ENCODE measurements at regions not wholly inside any gene's neighbourhood (a gene's known extent, or its start where the extent isn't known, plus 50 kb on each side); places are given as distances from the start of the nearest gene placed in this dataset.
A peak's percentile ranks its signal among the peaks of the same experiment; 100 is the strongest.

DNA sequence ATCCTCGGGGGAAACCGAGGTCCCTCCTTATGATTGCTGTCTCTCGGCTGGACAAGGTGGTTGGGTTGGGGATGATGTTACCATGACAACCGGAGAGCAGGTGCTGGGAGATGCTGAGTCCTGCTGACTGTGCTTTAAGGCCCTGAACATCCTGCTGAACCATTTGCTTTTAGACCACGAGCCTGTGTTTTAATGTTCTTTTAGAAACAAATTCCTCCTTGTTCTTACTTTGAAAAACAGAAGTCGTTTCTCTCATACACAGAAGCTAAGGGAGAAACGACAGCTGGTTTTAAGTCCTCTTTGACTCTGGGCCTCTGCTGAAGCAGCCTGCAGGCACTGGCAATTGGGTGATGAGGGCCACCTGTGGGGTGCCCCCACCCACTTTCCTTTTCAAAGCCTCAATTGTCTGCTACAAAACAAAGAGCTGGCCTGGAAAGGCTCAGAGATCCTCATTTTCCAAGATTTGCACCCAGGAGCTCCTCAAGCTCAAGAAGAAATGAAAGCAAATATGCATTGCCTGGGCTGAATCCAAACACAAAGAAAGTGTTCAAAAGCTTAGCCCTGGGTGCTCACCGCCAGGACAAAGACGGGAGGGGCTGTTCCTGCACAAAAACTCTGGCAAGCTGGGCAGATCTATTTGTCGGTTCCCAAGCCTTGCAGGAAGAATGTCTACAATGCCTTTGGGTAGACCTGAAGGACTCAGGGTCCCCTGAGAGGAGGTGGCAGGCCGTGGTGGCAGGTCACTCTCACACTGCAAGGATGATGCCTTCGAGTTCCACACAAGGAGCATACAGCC, 90.0 kb upstream of the CLMN start:
- Histone ChIP-seq H3K27me3 (no peaks in the 10 kb centered on the region), H3K9me3 (no peaks in the 10 kb centered on the region), H3K4me1 (peaks cover 8 to 36% (median 17%) of the 10 kb centered on the region in 4 donors), H3K27ac (peak overlapping the region; percentile 63 to 90 (median 79)), H3K36me3 (peaks cover 0 to 36% (median 0%) of the 10 kb centered on the region in 3 donors), H3K4me3 (no peak overlapping the region)
- DNase-seq (ENCODE audit: low spot score in 2 of 2): no peak
- TF ChIP-seq POLR2A (IDR thresholded peaks at IDR 0.05) (no peak), EP300 (IDR thresholded peaks at IDR 0.05) (no peak)
- TF ChIP-seq, protein P1, sequence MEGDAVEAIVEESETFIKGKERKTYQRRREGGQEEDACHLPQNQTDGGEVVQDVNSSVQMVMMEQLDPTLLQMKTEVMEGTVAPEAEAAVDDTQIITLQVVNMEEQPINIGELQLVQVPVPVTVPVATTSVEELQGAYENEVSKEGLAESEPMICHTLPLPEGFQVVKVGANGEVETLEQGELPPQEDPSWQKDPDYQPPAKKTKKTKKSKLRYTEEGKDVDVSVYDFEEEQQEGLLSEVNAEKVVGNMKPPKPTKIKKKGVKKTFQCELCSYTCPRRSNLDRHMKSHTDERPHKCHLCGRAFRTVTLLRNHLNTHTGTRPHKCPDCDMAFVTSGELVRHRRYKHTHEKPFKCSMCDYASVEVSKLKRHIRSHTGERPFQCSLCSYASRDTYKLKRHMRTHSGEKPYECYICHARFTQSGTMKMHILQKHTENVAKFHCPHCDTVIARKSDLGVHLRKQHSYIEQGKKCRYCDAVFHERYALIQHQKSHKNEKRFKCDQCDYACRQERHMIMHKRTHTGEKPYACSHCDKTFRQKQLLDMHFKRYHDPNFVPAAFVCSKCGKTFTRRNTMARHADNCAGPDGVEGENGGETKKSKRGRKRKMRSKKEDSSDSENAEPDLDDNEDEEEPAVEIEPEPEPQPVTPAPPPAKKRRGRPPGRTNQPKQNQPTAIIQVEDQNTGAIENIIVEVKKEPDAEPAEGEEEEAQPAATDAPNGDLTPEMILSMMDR (IDR thresholded peaks at IDR 0.05): no peak
- WGBS, 2 donors: 47 to 57% methylated on average over 12 of the region's 12 CpGs

DNA sequence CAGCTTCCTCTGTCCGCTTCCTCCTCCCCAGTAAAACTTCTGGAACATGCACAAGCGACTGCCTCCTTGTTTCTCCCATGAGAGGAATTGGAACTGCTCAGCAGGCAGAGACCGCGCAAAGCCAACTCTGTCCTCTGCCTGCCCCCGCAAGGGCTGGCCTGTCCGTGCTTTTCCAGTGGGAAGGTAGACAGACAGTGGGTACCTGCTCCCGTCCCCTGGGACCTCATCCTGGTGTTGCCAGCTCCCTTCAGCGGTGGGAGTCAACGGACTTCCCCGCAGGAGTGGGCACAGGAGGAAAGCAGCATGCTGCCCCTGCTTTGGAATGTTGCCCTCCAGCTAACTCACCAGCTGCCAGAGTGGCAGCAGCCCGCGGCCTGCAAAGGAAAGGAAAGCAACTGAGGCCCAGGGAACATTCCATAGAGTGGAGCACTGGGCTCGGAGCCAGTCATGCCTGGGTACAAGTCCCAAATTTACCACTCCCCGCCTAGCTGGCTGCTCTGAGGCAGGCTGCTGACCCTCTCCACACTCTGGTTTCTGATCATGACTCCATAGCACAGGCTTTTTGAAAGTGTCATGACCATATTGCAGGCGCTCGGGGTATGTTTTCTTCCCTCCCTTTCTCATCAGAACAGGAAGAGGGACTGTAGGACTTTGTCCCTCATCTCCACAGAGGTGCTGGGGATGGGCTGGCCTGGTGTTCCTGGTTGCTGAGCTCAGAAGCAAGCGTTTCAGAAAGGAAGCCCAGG, 89.2 kb upstream of the CLMN start:
- Histone ChIP-seq H3K4me1 (peaks cover 8 to 36% (median 17%) of the 10 kb centered on the region in 4 donors), H3K4me3 (no peak overlapping the region), H3K9me3 (no peaks in the 10 kb centered on the region), H3K27me3 (no peaks in the 10 kb centered on the region), H3K36me3 (peaks cover 0 to 32% (median 0%) of the 10 kb centered on the region in 3 donors), H3K27ac (peak overlapping the region; percentile 63 to 90 (median 79))
- no peak for TF ChIP-seq POLR2A (IDR thresholded peaks at IDR 0.05)
- peak in 1 of 2 donors; percentile 69 for TF ChIP-seq EP300 (IDR thresholded peaks at IDR 0.05)
- 37 to 50% methylated on average over 16 of the region's 17 CpGs for WGBS, 2 donors
- DNase-seq (ENCODE audit: low spot score in 2 of 2): no peak

DNA sequence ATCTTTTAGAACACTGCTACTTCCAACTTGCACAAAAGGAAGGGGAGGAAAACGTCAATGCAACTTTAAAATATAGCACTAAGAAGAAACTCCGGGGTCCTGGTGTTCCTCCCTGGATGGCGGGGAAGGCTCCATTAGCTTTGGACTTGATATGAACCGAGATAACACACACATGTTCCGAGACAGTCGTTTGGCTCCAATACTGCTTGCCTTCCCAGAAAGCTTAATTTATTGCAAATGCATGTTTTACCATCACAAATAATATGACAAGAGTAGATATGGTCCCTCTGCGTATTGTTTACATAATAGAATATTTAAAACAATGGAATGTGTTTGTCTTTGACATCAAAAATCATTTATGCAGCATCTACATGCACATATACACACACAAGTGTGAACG, 87.6 kb upstream of the CLMN start:
- Histone ChIP-seq H3K4me3 (no peak overlapping the region), H3K27ac (peak overlapping the region in 2 of 4 donors; percentile 64 to 90), H3K9me3 (no peaks in the 10 kb centered on the region), H3K27me3 (no peaks in the 10 kb centered on the region), H3K36me3 (peaks cover 0 to 19% (median 0%) of the 10 kb centered on the region in 3 donors), H3K4me1 (peaks cover 8 to 39% (median 17%) of the 10 kb centered on the region in 4 donors)
- 85 to 88% methylated on average over 8 of the region's 8 CpGs for WGBS, 2 donors
- TF ChIP-seq POLR2A (IDR thresholded peaks at IDR 0.05) (no peak), EP300 (IDR thresholded peaks at IDR 0.05) (no peak)
- DNase-seq (ENCODE audit: low spot score in 2 of 2): no peak

DNA sequence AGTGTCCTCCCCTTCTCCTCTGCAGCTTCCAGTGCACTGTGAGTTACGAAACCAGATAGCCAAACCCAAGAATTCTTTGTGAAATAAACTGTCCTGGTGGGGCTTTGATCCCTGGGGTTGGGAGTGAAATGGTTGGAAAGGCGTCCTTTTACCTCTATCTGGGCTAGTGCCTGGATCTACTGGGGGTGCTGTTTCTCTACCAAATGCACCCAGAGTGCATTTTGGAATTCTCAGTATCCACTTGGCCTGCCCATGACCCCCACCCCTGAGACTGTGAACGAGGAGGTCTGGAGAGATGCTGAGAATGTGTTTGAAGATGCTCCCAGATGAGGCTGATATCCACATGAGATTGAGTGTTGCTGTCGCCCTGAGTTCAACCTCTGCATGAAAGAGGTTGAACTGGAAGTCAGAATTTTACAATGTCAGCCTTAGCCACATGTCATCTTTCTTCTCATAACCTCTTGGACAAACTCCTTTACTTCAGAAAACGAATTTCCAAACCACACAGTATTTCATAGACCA, 87.1 kb upstream of the CLMN start:
- WGBS, 2 donors: 65 to 67% methylated on average over 5 of the region's 5 CpGs
- Histone ChIP-seq H3K4me3 (no peak overlapping the region), H3K4me1 (peaks cover 8 to 43% (median 17%) of the 10 kb centered on the region in 4 donors), H3K36me3 (peaks cover 0 to 13% (median 0%) of the 10 kb centered on the region in 3 donors), H3K9me3 (no peaks in the 10 kb centered on the region), H3K27ac (peak overlapping the region in 2 of 4 donors; percentile 64 to 90), H3K27me3 (no peaks in the 10 kb centered on the region)
- no peak for DNase-seq (ENCODE audit: low spot score in 2 of 2)
- TF ChIP-seq POLR2A (IDR thresholded peaks at IDR 0.05) (no peak), EP300 (IDR thresholded peaks at IDR 0.05) (no peak)
- TF ChIP-seq, protein P1 (IDR thresholded peaks at IDR 0.05): no peak

DNA sequence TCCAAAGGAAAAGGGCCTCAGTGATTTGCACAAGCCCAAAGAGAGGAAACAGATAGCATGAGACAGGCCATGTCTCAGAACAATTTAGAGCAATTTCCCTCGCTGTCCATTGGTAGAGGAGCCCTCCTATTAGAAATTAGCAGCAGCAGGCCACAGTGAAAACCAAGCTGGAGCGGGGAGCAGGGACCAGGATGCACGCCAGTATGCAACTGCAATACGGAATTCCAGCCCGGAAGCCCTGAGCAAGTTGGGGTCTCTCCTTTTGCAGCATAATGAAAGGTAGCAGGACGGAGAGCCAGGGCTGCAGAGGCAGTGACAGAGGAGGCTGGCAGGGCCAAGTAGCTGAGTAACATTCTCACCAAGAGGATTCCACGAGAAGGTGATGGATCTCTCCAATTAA, 84.9 kb upstream of the CLMN start:
- no peaks in the 10 kb centered on the region for H3K9me3 ChIP-seq
- no peak overlapping the region for H3K27ac ChIP-seq
- no peak overlapping the region for H3K4me3 ChIP-seq
- no peak for TF ChIP-seq EP300 (IDR thresholded peaks at IDR 0.05)
- TF ChIP-seq, protein P1 (IDR thresholded peaks at IDR 0.05): no peak
- no peak for TF ChIP-seq POLR2A (IDR thresholded peaks at IDR 0.05)
- H3K4me1 ChIP-seq: peaks cover 4 to 29% (median 9%) of the 10 kb centered on the region in 4 donors
- DNase-seq (ENCODE audit: low spot score in 2 of 2): no peak
- 74 to 80% methylated on average over 7 of the region's 7 CpGs for WGBS, 2 donors
- H3K36me3 ChIP-seq: no peaks in the 10 kb centered on the region
- no peaks in the 10 kb centered on the region for H3K27me3 ChIP-seq

All from tibial nerve (tissue), 4 donors.